HL-60 (cell line): ENCODE measurements at regions not wholly inside any gene's neighbourhood (a gene's known extent, or its start where the extent isn't known, plus 50 kb on each side); places are given as distances from the start of the nearest gene placed in this dataset.

Source experiments
- DNase-seq, 2 experiments: peaks; one replicate each; pipeline ENCODE4 v3.0.0-alpha.2; 2010 to 2020; ENCODE audit warnings: low read depth in 1 of 2, low spot score in 1 of 2
- H3K27ac ChIP-seq: fragments of 250-450 bp; sonication (Bioruptor Pico); replicated peaks from 2 replicates; pipeline ENCODE4 v1.5.1; 2020; ENCODE audit warnings: mild to moderate bottlenecking, moderate library complexity
- H3K27me3 ChIP-seq: fragments of 250-450 bp; sonication (Bioruptor Pico); 2 replicates; pipeline ENCODE4 v1.5.1; 2021; ENCODE audit warnings: mild to moderate bottlenecking, moderate library complexity; ENCODE audit not compliant: insufficient read depth, poor library complexity, severe bottlenecking
- H3K4me3 ChIP-seq: replicated peaks from 2 replicates; pipeline ENCODE4 v1.5.1; 2011; ENCODE audit warnings: mild to moderate bottlenecking, control low read depth, low read length; ENCODE audit not compliant: insufficient read depth
- GABPA ChIP-seq: IDR thresholded peaks from 2 replicates; pipeline ENCODE4 v1.6.1; 2012; ENCODE audit warnings: low read depth
- POLR2AphosphoS5 ChIP-seq: IDR thresholded peaks from 2 replicates; pipeline ENCODE4 v1.6.1; 2012; ENCODE audit warnings: low read depth
- SPI1 ChIP-seq: IDR thresholded peaks from 2 replicates; pipeline ENCODE4 v1.6.1; 2012; ENCODE audit warnings: low read depth, mild to moderate bottlenecking, borderline replicate concordance
- TF ChIP-seq, protein P1 (sequence below): IDR thresholded peaks from 2 replicates; pipeline ENCODE4 v1.6.1; 2012; ENCODE audit warnings: low read depth; ENCODE audit not compliant: insufficient replicate concordance
- TF ChIP-seq, protein P2 (sequence below): IDR thresholded peaks from one replicate; pipeline ENCODE4 v1.5.1; 2011; ENCODE audit warnings: low read length, control low read depth, inconsistent platforms; ENCODE audit not compliant: insufficient read depth

DNA sequence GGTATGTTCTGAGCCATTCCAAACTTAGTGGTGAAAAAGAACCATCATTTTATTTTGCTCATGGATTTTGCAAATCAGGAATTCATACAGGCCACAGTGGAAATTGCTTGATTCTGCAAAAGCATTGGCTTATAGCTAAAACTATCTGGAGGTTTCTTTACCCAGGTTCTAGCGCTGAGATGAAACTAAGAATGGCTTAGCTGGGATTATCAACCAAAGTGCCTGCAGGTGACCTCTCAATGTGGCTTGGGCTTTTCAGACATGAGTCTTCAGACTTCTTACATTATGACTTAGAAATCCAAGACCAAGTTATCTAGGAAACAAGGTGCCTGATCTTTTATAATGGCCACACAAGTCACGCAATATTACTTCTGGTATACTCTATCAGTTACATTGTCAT lies 140.1 kb downstream of the HGF start:
- TF ChIP-seq GABPA = no peak
- TF ChIP-seq, protein P1, sequence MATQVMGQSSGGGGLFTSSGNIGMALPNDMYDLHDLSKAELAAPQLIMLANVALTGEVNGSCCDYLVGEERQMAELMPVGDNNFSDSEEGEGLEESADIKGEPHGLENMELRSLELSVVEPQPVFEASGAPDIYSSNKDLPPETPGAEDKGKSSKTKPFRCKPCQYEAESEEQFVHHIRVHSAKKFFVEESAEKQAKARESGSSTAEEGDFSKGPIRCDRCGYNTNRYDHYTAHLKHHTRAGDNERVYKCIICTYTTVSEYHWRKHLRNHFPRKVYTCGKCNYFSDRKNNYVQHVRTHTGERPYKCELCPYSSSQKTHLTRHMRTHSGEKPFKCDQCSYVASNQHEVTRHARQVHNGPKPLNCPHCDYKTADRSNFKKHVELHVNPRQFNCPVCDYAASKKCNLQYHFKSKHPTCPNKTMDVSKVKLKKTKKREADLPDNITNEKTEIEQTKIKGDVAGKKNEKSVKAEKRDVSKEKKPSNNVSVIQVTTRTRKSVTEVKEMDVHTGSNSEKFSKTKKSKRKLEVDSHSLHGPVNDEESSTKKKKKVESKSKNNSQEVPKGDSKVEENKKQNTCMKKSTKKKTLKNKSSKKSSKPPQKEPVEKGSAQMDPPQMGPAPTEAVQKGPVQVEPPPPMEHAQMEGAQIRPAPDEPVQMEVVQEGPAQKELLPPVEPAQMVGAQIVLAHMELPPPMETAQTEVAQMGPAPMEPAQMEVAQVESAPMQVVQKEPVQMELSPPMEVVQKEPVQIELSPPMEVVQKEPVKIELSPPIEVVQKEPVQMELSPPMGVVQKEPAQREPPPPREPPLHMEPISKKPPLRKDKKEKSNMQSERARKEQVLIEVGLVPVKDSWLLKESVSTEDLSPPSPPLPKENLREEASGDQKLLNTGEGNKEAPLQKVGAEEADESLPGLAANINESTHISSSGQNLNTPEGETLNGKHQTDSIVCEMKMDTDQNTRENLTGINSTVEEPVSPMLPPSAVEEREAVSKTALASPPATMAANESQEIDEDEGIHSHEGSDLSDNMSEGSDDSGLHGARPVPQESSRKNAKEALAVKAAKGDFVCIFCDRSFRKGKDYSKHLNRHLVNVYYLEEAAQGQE = no peak
- TF ChIP-seq SPI1 = no peak
- TF ChIP-seq, protein P2, sequence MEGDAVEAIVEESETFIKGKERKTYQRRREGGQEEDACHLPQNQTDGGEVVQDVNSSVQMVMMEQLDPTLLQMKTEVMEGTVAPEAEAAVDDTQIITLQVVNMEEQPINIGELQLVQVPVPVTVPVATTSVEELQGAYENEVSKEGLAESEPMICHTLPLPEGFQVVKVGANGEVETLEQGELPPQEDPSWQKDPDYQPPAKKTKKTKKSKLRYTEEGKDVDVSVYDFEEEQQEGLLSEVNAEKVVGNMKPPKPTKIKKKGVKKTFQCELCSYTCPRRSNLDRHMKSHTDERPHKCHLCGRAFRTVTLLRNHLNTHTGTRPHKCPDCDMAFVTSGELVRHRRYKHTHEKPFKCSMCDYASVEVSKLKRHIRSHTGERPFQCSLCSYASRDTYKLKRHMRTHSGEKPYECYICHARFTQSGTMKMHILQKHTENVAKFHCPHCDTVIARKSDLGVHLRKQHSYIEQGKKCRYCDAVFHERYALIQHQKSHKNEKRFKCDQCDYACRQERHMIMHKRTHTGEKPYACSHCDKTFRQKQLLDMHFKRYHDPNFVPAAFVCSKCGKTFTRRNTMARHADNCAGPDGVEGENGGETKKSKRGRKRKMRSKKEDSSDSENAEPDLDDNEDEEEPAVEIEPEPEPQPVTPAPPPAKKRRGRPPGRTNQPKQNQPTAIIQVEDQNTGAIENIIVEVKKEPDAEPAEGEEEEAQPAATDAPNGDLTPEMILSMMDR = no peak
- no peak for TF ChIP-seq POLR2AphosphoS5
- Histone ChIP-seq H3K27me3 (no peaks in the 10 kb centered on the region), H3K4me3 (no peak overlapping the region), H3K27ac (no peak overlapping the region)
- DNase-seq = no peak

DNA sequence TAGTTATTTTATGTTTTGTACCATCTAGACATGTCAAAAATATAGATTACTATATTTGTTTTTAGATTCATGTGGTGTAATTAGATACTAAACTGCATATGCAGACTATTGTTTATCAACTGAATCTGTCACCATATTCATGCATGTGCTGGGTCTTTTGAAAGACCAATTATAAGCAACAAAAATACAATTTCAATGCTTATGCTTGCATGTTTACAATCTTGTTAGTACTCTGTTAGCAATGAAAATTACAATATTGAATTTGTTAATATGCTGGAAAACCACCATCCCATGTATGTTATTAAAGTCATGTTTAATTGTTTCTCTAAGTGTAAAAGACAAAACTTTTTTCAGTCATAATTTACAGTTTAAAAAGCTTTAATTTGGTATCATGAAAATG lies 140.9 kb downstream of the HGF start:
- TF ChIP-seq SPI1 = no peak
- TF ChIP-seq, protein P2 = no peak
- no peak overlapping the region for H3K4me3 ChIP-seq
- H3K27ac ChIP-seq = no peak overlapping the region
- H3K27me3 ChIP-seq = no peaks in the 10 kb centered on the region
- no peak for DNase-seq

DNA sequence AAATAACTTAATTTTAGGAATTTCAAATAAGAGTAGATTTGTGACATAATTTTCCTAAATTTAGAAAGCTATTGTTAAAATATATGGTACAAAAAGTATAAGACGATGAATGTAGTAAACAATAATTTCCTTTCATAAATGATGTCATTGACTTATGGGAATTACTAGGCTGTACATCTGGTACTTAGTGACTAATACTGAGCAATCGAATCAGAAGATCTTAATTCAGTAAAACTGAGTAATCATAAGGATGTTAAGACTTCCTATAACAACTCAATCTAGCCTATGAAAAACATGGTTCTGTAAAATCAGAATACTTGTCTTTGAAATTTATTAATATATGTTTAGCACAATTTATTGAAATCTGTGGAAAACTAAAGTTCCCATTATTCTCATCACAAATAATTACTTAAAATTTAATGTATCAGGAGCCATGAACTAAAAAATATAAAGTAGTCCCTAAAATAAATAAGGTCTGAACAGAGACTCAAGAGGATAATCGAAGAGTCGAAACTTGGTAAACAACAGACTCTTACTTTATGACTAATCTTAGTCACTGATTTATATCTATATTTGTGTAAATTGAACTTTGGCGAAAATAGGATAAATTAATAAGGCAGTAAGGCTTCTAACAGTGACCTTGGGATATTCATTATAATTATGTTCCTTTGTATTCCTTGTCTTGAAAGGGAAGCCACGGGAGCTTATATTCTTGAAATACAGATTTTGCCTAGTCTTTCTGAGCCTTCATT lies 142.1 kb downstream of the HGF start:
- DNase-seq = no peak
- no peak overlapping the region for H3K27ac ChIP-seq
- no peaks in the 10 kb centered on the region for H3K27me3 ChIP-seq
- no peak overlapping the region for H3K4me3 ChIP-seq
- TF ChIP-seq, protein P2 = no peak
- TF ChIP-seq, protein P1 = no peak
- no peak for TF ChIP-seq GABPA
- TF ChIP-seq SPI1 = no peak
- TF ChIP-seq POLR2AphosphoS5 = no peak

DNA sequence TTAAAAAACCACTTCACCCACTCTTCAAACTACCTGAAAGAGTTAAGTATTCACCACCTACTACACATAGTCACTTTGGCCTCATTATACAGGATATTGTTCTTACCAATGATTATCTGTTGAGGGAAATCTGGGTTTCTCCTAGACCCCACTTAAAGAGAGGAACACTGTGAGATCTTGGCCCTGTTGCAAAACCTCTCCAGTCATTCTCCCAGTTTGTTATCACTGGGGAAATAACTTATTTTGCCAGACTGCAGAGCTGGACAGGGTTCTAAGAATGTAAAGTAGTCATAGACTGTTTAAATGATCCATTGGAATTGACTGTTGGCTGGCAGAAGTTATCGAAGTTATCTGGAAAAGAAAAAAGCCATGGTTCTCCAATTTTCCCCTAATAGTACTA lies 143.8 kb downstream of the HGF start:
- no peak overlapping the region for H3K4me3 ChIP-seq
- no peak for DNase-seq
- TF ChIP-seq, protein P2 = no peak
- TF ChIP-seq, protein P1 = no peak
- TF ChIP-seq GABPA = no peak
- no peak for TF ChIP-seq POLR2AphosphoS5
- no peak for TF ChIP-seq SPI1
- no peaks in the 10 kb centered on the region for H3K27me3 ChIP-seq
- no peak overlapping the region for H3K27ac ChIP-seq
